Immature natural killer cell (primary cell): ENCODE measurements at regions not wholly inside any gene's neighbourhood (a gene's known extent, or its start where the extent isn't known, plus 50 kb on each side); places are given as distances from the start of the nearest gene placed in this dataset.

Experiments
- DNase-seq, 3 donors: peaks; one replicate each; pipeline ENCODE4 v3.0.0; 2022; ENCODE audit warnings: mixed read lengths in 1 of 3
- H3K27ac Mint-ChIP-seq, 6 donors: one replicate each; pipeline ENCODE4 v1.8.0; 2020; ENCODE audit warnings: mixed read lengths in 6 of 6, mild to moderate bottlenecking in 5 of 6, inconsistent platforms in 4 of 6, moderate library complexity in 3 of 6
- H3K27me3 Mint-ChIP-seq, 3 donors: one replicate each; pipeline ENCODE4 v1.8.0; 2020 to 2021; ENCODE audit warnings: low read depth in 3 of 3, mild to moderate bottlenecking in 3 of 3, mixed read lengths in 3 of 3, moderate library complexity in 3 of 3, inconsistent platforms in 1 of 3
- H3K36me3 Mint-ChIP-seq, 3 donors: one replicate each; pipeline ENCODE4 v1.8.0; 2020; ENCODE audit warnings: mixed read lengths in 3 of 3, inconsistent platforms in 2 of 3, mild to moderate bottlenecking in 2 of 3
- H3K4me1 Mint-ChIP-seq, 2 donors: one replicate each; pipeline ENCODE4 v1.8.0; 2020; ENCODE audit warnings: inconsistent platforms in 2 of 2, mild to moderate bottlenecking in 2 of 2, mixed read lengths in 2 of 2, moderate library complexity in 1 of 2
- H3K4me3 Mint-ChIP-seq, 5 donors: one replicate each; pipeline ENCODE4 v1.8.0; 2020; ENCODE audit warnings: mild to moderate bottlenecking in 5 of 5, mixed read lengths in 5 of 5, inconsistent platforms in 3 of 5, moderate library complexity in 3 of 5
- H3K9me3 Mint-ChIP-seq, 6 donors: one replicate each; pipeline ENCODE4 v1.8.0; 2020; ENCODE audit warnings: mild to moderate bottlenecking in 6 of 6, mixed read lengths in 6 of 6, inconsistent platforms in 4 of 6, moderate library complexity in 3 of 6

- Mint-ChIP-seq H3K9me3 (peaks cover 0 to 12% (median 6%) of the 10 kb centered on the region in 6 donors), H3K36me3 (no peaks in the 10 kb centered on the region), H3K4me1 (no peaks in the 10 kb centered on the region), H3K27me3 (peaks cover 0 to 1% (median 0%) of the 10 kb centered on the region in 3 donors), H3K27ac (no peak overlapping the region), H3K4me3 (no peak overlapping the region)
- no peak for DNase-seq
These were observed 153.7 kb downstream of the DNAJB9 start for GRCh38 chr7:108723381-108723814.

GRCh38 chr7:108724251-108725100 lies 154.8 kb downstream of the DNAJB9 start:
- Mint-ChIP-seq H3K4me1 (no peaks in the 10 kb centered on the region), H3K27ac (no peak overlapping the region), H3K4me3 (no peak overlapping the region), H3K36me3 (no peaks in the 10 kb centered on the region), H3K27me3 (no peaks in the 10 kb centered on the region), H3K9me3 (peaks cover 0 to 12% (median 5%) of the 10 kb centered on the region in 6 donors)
- DNase-seq: no peak

- no peak overlapping the region for H3K27ac Mint-ChIP-seq
- DNase-seq: no peak
- H3K4me3 Mint-ChIP-seq: no peak overlapping the region
- H3K4me1 Mint-ChIP-seq: no peaks in the 10 kb centered on the region
- no peaks in the 10 kb centered on the region for H3K27me3 Mint-ChIP-seq
- H3K9me3 Mint-ChIP-seq: peaks cover 0 to 22% (median 11%) of the 10 kb centered on the region in 6 donors
- H3K36me3 Mint-ChIP-seq: no peaks in the 10 kb centered on the region
These were observed 166.1 kb downstream of the DNAJB9 start for GRCh38 chr7:108735814-108736213.

- no peak overlapping the region for H3K27ac Mint-ChIP-seq
- no peak for DNase-seq
- H3K36me3 Mint-ChIP-seq: no peaks in the 10 kb centered on the region
- H3K4me1 Mint-ChIP-seq: no peaks in the 10 kb centered on the region
- H3K27me3 Mint-ChIP-seq: no peaks in the 10 kb centered on the region
- no peak overlapping the region for H3K4me3 Mint-ChIP-seq
- H3K9me3 Mint-ChIP-seq: peaks cover 0 to 22% (median 13%) of the 10 kb centered on the region in 6 donors
These were observed 166.7 kb downstream of the DNAJB9 start for GRCh38 chr7:108736221-108736891.

- Mint-ChIP-seq H3K36me3 (no peaks in the 10 kb centered on the region), H3K4me3 (no peak overlapping the region), H3K4me1 (no peaks in the 10 kb centered on the region), H3K27ac (no peak overlapping the region), H3K27me3 (no peaks in the 10 kb centered on the region), H3K9me3 (peaks cover 0 to 11% (median 3%) of the 10 kb centered on the region in 6 donors)
- DNase-seq: no peak
These were observed 201.5 kb downstream of the DNAJB9 start for GRCh38 chr7:108770981-108771745.

- no peak for DNase-seq
- H3K4me3 Mint-ChIP-seq: no peak overlapping the region
- no peak overlapping the region for H3K27ac Mint-ChIP-seq
- H3K4me1 Mint-ChIP-seq: no peaks in the 10 kb centered on the region
- H3K27me3 Mint-ChIP-seq: no peaks in the 10 kb centered on the region
- H3K36me3 Mint-ChIP-seq: no peaks in the 10 kb centered on the region
- peaks cover 0 to 7% (median 3%) of the 10 kb centered on the region in 6 donors for H3K9me3 Mint-ChIP-seq
These were observed 202.2 kb downstream of the DNAJB9 start for GRCh38 chr7:108771853-108772252.

GRCh38 chr7:108777966-108778365 lies 208.3 kb downstream of the DNAJB9 start:
- no peak overlapping the region for H3K27ac Mint-ChIP-seq
- H3K36me3 Mint-ChIP-seq: no peaks in the 10 kb centered on the region
- DNase-seq: no peak
- H3K27me3 Mint-ChIP-seq: no peaks in the 10 kb centered on the region
- no peak overlapping the region for H3K4me3 Mint-ChIP-seq
- H3K9me3 Mint-ChIP-seq: peaks cover 0 to 13% (median 5%) of the 10 kb centered on the region in 6 donors
- no peaks in the 10 kb centered on the region for H3K4me1 Mint-ChIP-seq

GRCh38 chr7:108789451-108789850 lies 219.8 kb downstream of the DNAJB9 start:
- Mint-ChIP-seq H3K9me3 (peaks cover 3 to 44% (median 21%) of the 10 kb centered on the region in 6 donors), H3K4me1 (no peaks in the 10 kb centered on the region), H3K4me3 (no peak overlapping the region), H3K27me3 (peaks cover 0 to 1% (median 0%) of the 10 kb centered on the region in 3 donors), H3K36me3 (no peaks in the 10 kb centered on the region), H3K27ac (no peak overlapping the region)
- no peak for DNase-seq

GRCh38 chr7:108794466-108794865 lies 224.8 kb downstream of the DNAJB9 start:
- DNase-seq: no peak
- no peaks in the 10 kb centered on the region for H3K36me3 Mint-ChIP-seq
- H3K27ac Mint-ChIP-seq: no peak overlapping the region
- H3K4me1 Mint-ChIP-seq: no peaks in the 10 kb centered on the region
- peaks cover 0 to 2% (median 0%) of the 10 kb centered on the region in 3 donors for H3K27me3 Mint-ChIP-seq
- no peak overlapping the region for H3K4me3 Mint-ChIP-seq
- H3K9me3 Mint-ChIP-seq: peaks cover 4 to 60% (median 19%) of the 10 kb centered on the region in 6 donors

GRCh38 chr7:108802650-108803049 lies 233.0 kb downstream of the DNAJB9 start:
- H3K27me3 Mint-ChIP-seq: no peaks in the 10 kb centered on the region
- H3K4me3 Mint-ChIP-seq: no peak overlapping the region
- no peak overlapping the region for H3K27ac Mint-ChIP-seq
- no peaks in the 10 kb centered on the region for H3K36me3 Mint-ChIP-seq
- peaks cover 4 to 48% (median 16%) of the 10 kb centered on the region in 6 donors for H3K9me3 Mint-ChIP-seq
- H3K4me1 Mint-ChIP-seq: no peaks in the 10 kb centered on the region
- DNase-seq: no peak

GRCh38 chr7:108805808-108806397 lies 236.2 kb downstream of the DNAJB9 start:
- Mint-ChIP-seq H3K27ac (no peak overlapping the region), H3K9me3 (peaks cover 1 to 22% (median 8%) of the 10 kb centered on the region in 6 donors), H3K36me3 (no peaks in the 10 kb centered on the region), H3K4me1 (no peaks in the 10 kb centered on the region), H3K4me3 (no peak overlapping the region), H3K27me3 (no peaks in the 10 kb centered on the region)
- DNase-seq: no peak

- H3K27ac Mint-ChIP-seq: no peak overlapping the region
- DNase-seq: no peak
- H3K4me1 Mint-ChIP-seq: no peaks in the 10 kb centered on the region
- no peaks in the 10 kb centered on the region for H3K36me3 Mint-ChIP-seq
- no peaks in the 10 kb centered on the region for H3K27me3 Mint-ChIP-seq
- H3K9me3 Mint-ChIP-seq: peaks cover 0 to 24% (median 10%) of the 10 kb centered on the region in 6 donors
- H3K4me3 Mint-ChIP-seq: no peak overlapping the region
These were observed 239.0 kb downstream of the DNAJB9 start for GRCh38 chr7:108808549-108809266.

- Mint-ChIP-seq H3K4me1 (no peaks in the 10 kb centered on the region), H3K27ac (no peak overlapping the region)
These were observed 239.7 kb downstream of the DNAJB9 start for GRCh38 chr7:108809356-108809755.

More at GRCh38 chr7:108809356-108809755, 239.7 kb downstream of the DNAJB9 start:
- H3K36me3 Mint-ChIP-seq: no peaks in the 10 kb centered on the region
- no peak for DNase-seq
- H3K4me3 Mint-ChIP-seq: no peak overlapping the region
- H3K9me3 Mint-ChIP-seq: peaks cover 0 to 23% (median 10%) of the 10 kb centered on the region in 6 donors
- H3K27me3 Mint-ChIP-seq: peaks cover 0 to 2% (median 0%) of the 10 kb centered on the region in 3 donors
